ENCODE measurements at regions not wholly inside any gene's neighbourhood (a gene's known extent, or its start where the extent isn't known, plus 50 kb on each side); places are given as distances from the start of the nearest gene placed in this dataset.

GRCh38 chr1:114229368-114229767 lies 75.7 kb upstream of the SYT6 start:
- no peak for DNase-seq (ENCODE audit: low read depth, low spot score)

GRCh38 chr1:114227059-114227458 lies 73.4 kb upstream of the SYT6 start:
- no peak for DNase-seq (ENCODE audit: low read depth, low spot score)

- DNase-seq (ENCODE audit: low read depth, low spot score) = no peak
These were observed 70.7 kb upstream of the SYT6 start for GRCh38 chr1:114224196-114224907.

GRCh38 chr1:114222920-114223319 lies 69.3 kb upstream of the SYT6 start:
- DNase-seq (ENCODE audit: low read depth, low spot score) = no peak

GRCh38 chr1:114219172-114219868 lies 65.7 kb upstream of the SYT6 start:
- DNase-seq (ENCODE audit: low read depth, low spot score) = no peak

- DNase-seq (ENCODE audit: low read depth, low spot score) = no peak
These were observed 64.9 kb upstream of the SYT6 start for GRCh38 chr1:114218361-114219171.

- DNase-seq (ENCODE audit: low read depth, low spot score) = no peak
These were observed 62.9 kb upstream of the SYT6 start for GRCh38 chr1:114216431-114217173.

- DNase-seq (ENCODE audit: low read depth, low spot score) = no peak
These were observed 61.8 kb upstream of the SYT6 start for GRCh38 chr1:114215436-114215835.

GRCh38 chr1:114214016-114214415 lies 60.3 kb upstream of the SYT6 start:
- no peak for DNase-seq (ENCODE audit: low read depth, low spot score)

GRCh38 chr1:114209971-114210370 lies 56.3 kb upstream of the SYT6 start:
- no peak for DNase-seq (ENCODE audit: low read depth, low spot score)

GRCh38 chr1:114208714-114209113 lies 55.0 kb upstream of the SYT6 start:
- DNase-seq (ENCODE audit: low read depth, low spot score) = no peak

GRCh38 chr1:114208106-114208505 lies 54.4 kb upstream of the SYT6 start:
- no peak for DNase-seq (ENCODE audit: low read depth, low spot score)

- DNase-seq (ENCODE audit: low read depth, low spot score) = no peak
These were observed 54.0 kb upstream of the SYT6 start for GRCh38 chr1:114207635-114208034.

GRCh38 chr1:114206392-114206791 lies 52.7 kb upstream of the SYT6 start:
- DNase-seq (ENCODE audit: low read depth, low spot score) = no peak

- no peak for DNase-seq (ENCODE audit: low read depth, low spot score)
These were observed 50.0 kb upstream of the SYT6 start for GRCh38 chr1:114203595-114204128.
